ENCODE measurements at regions not wholly inside any gene's neighbourhood (a gene's known extent, or its start where the extent isn't known, plus 50 kb on each side); places are given as distances from the start of the nearest gene placed in this dataset.

DNA sequence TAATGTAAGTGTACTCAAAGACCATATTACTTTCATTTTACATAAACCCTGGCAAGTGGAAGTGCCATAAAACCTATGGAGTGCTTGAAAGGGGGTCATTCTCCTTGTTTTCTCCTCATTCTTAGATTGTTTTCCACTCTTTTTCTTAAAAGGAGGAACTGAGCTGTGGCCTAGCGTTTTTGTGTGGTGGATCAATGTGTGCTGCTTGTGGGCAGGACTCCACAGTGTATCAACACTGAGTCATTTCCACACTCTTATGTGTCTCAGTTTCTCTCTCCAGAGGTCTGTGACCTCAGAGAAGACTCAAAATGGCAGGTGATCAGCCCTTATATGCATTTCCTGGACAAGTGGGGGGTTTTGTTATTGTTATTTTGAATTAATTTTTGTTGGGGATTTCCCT, 516.1 kb upstream of the CDH10 start:
- no peaks in the 10 kb centered on the region for H3K9me3 ChIP-seq (ENCODE audit: control insufficient read depth, low read length)
- no peaks in the 10 kb centered on the region for H3K36me3 ChIP-seq (ENCODE audit: control insufficient read depth, insufficient read depth, low read length)
- no peak overlapping the region for H3K27ac ChIP-seq (ENCODE audit: insufficient read depth, low read depth, low read length, poor library complexity, severe bottlenecking)
- H3K27me3 ChIP-seq (ENCODE audit: control insufficient read depth, insufficient read depth, low read length, poor library complexity, severe bottlenecking) = no peaks in the 10 kb centered on the region
- no peaks in the 10 kb centered on the region for H3K4me1 ChIP-seq (ENCODE audit: control insufficient read depth, insufficient read depth, low read length)
- WGBS, 2 experiments = 100% methylated on average over 1 of the region's 1 CpG; no CpG with 5 or more reads in 1 of the 2 experiments
- H3K4me3 ChIP-seq (ENCODE audit: insufficient read depth, low read depth, low read length) = no peak overlapping the region

DNA sequence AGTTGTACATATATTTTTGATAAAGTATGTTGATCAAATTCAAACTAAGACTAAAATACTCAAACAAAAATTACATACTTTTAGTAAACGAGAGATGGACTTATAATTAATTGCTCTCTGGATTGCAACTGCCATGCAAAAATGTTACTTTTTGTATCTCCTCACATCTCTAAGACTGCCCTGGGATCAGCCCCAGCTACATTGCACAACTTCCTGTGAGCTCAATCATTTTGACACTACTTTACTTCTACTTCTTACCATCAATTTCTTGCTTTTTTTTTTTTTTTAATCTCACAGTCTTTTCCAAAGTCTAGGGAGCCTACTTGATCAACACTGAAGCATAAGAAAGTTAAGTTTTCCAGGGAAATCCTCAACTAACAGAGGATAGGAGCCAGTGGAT, 506.0 kb upstream of the CDH10 start:
- Histone ChIP-seq H3K27me3 (ENCODE audit: control insufficient read depth, insufficient read depth, low read length, poor library complexity, severe bottlenecking) (no peaks in the 10 kb centered on the region), H3K27ac (ENCODE audit: insufficient read depth, low read depth, low read length, poor library complexity, severe bottlenecking) (no peak overlapping the region), H3K4me3 (ENCODE audit: insufficient read depth, low read depth, low read length) (no peak overlapping the region), H3K36me3 (ENCODE audit: control insufficient read depth, insufficient read depth, low read length) (no peaks in the 10 kb centered on the region), H3K9me3 (ENCODE audit: control insufficient read depth, low read length) (no peaks in the 10 kb centered on the region), H3K4me1 (ENCODE audit: control insufficient read depth, insufficient read depth, low read length) (no peaks in the 10 kb centered on the region)
- WGBS, 2 experiments = 88 to 100% methylated on average over 1 of the region's 1 CpG

DNA sequence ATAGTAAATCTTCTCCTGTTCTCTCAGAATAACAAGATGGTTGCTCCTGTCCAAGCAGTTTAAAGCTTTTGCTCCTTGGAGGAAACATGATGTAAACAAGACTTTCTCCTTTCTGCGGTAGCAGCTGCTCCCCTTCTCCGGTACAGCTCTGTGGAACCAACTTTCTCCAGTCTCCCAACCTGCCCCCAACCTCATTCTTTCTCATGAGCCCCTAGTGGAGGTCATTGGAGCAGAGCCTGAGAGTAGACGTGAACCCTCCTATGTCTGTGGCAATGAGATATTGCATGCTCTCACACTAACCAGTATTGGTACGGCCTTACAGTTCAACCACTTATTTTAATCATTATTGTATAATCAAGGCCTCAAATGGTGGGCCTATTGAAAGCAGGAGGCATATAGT, 483.8 kb upstream of the CDH10 start:
- no peak overlapping the region for H3K4me3 ChIP-seq (ENCODE audit: insufficient read depth, low read depth, low read length)
- no peaks in the 10 kb centered on the region for H3K9me3 ChIP-seq (ENCODE audit: control insufficient read depth, low read length)
- WGBS, 2 experiments = 84 to 91% methylated on average over 3 to 4 of the region's 4 CpGs

DNA sequence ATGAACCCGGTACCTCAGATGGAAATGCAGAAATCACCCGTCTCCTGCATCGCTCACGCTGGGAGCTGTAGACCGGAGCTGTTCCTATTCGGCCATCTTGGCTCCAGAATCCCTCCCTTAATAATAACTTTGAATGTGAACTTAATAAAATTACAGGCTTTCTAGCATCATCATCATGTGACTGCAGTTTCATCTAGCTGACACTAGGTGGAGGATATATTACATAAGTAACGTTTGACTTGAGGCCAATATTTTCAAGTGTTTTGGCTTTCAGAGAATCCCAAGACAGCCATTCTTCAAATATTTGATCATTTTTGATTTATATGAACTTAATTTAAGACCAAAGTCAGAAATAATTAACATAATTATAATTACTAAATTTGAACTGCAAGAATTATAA, 474.9 kb upstream of the CDH10 start:
- H3K27me3 ChIP-seq (ENCODE audit: control insufficient read depth, insufficient read depth, low read length, poor library complexity, severe bottlenecking) = no peaks in the 10 kb centered on the region
- H3K27ac ChIP-seq (ENCODE audit: insufficient read depth, low read depth, low read length, poor library complexity, severe bottlenecking) = no peak overlapping the region
- no peaks in the 10 kb centered on the region for H3K36me3 ChIP-seq (ENCODE audit: control insufficient read depth, insufficient read depth, low read length)
- H3K4me3 ChIP-seq (ENCODE audit: insufficient read depth, low read depth, low read length) = no peak overlapping the region
- no peaks in the 10 kb centered on the region for H3K9me3 ChIP-seq (ENCODE audit: control insufficient read depth, low read length)
- 90 to 94% methylated on average over 7 of the region's 7 CpGs for WGBS, 2 experiments
- no peaks in the 10 kb centered on the region for H3K4me1 ChIP-seq (ENCODE audit: control insufficient read depth, insufficient read depth, low read length)

More for the DNA sequence above, 483.8 kb upstream of the CDH10 start:
- no peaks in the 10 kb centered on the region for H3K4me1 ChIP-seq (ENCODE audit: control insufficient read depth, insufficient read depth, low read length)
- H3K27ac ChIP-seq (ENCODE audit: insufficient read depth, low read depth, low read length, poor library complexity, severe bottlenecking) = no peak overlapping the region
- H3K27me3 ChIP-seq (ENCODE audit: control insufficient read depth, insufficient read depth, low read length, poor library complexity, severe bottlenecking) = no peaks in the 10 kb centered on the region
- H3K36me3 ChIP-seq (ENCODE audit: control insufficient read depth, insufficient read depth, low read length) = no peaks in the 10 kb centered on the region

DNA sequence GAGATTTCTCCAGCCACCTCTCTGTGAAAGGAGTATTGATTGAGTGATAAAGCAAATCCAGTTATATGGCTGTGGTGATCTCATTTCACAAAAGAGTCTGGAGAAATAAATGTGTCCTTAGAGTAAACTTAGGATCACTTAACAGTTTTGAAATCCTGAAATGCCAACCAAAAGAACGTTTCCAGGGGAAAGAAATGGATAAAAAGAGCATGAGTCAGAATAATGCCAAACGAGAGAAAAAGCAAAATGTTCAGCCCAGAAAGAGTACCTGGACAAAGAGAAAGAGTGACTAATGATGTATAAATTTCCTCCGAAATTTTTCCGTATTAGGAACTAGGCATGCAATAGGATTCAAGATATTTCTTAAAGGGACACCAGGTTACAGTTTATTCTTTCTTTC, 463.1 kb upstream of the CDH10 start:
- Histone ChIP-seq H3K4me1 (ENCODE audit: control insufficient read depth, insufficient read depth, low read length) (no peaks in the 10 kb centered on the region), H3K27ac (ENCODE audit: insufficient read depth, low read depth, low read length, poor library complexity, severe bottlenecking) (no peak overlapping the region), H3K9me3 (ENCODE audit: control insufficient read depth, low read length) (no peaks in the 10 kb centered on the region), H3K36me3 (ENCODE audit: control insufficient read depth, insufficient read depth, low read length) (no peaks in the 10 kb centered on the region), H3K27me3 (ENCODE audit: control insufficient read depth, insufficient read depth, low read length, poor library complexity, severe bottlenecking) (no peaks in the 10 kb centered on the region), H3K4me3 (ENCODE audit: insufficient read depth, low read depth, low read length) (no peak overlapping the region)
- WGBS, 2 experiments = 85 to 96% methylated on average over 4 of the region's 4 CpGs

DNA sequence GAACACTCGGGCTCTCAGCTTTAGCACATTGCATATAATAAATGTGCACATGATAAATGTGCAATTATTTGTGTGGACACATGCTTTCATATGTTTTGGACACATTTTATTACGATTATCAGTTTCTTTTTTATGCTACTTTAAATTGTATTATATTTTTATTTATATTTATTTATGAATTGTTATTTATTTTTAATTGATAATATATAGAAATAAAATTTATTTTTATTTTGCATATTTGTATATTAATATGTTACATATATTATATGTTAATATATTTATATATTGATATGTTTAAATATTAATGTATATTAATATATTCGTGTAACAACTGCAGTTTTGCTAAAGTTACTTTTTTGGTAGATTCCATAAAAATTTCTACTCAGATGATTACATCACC, 454.8 kb upstream of the CDH10 start:
- Histone ChIP-seq H3K27me3 (ENCODE audit: control insufficient read depth, insufficient read depth, low read length, poor library complexity, severe bottlenecking) (no peaks in the 10 kb centered on the region), H3K4me3 (ENCODE audit: insufficient read depth, low read depth, low read length) (no peak overlapping the region), H3K9me3 (ENCODE audit: control insufficient read depth, low read length) (no peaks in the 10 kb centered on the region), H3K4me1 (ENCODE audit: control insufficient read depth, insufficient read depth, low read length) (no peaks in the 10 kb centered on the region), H3K27ac (ENCODE audit: insufficient read depth, low read depth, low read length, poor library complexity, severe bottlenecking) (no peak overlapping the region), H3K36me3 (ENCODE audit: control insufficient read depth, insufficient read depth, low read length) (no peaks in the 10 kb centered on the region)
- 100% methylated on average over 1 of the region's 3 CpGs; no CpG with 5 or more reads in 1 of the 2 experiments for WGBS, 2 experiments

DNA sequence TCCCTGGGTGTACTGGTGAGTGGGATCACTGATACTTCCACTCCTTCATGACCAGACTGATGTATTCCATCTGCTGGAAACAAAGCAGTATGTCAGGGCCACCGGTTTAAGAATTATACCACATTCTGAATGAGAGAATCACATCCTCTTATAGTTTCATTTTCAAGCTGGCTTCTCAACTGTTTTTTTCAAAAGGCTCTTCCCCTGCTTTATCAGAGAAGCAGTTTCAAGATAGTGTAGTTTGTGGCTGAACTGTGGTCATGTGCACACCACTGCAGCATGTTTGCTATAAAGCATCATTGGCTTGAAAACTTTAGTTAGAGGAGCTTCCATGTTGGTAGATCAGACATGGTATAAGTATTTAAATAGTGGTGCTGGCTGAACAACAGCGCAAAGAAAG, 450.5 kb upstream of the CDH10 start:
- 98 to 100% methylated on average over 2 of the region's 2 CpGs for WGBS, 2 experiments
- no peak overlapping the region for H3K27ac ChIP-seq (ENCODE audit: insufficient read depth, low read depth, low read length, poor library complexity, severe bottlenecking)
- no peak overlapping the region for H3K4me3 ChIP-seq (ENCODE audit: insufficient read depth, low read depth, low read length)
- H3K36me3 ChIP-seq (ENCODE audit: control insufficient read depth, insufficient read depth, low read length) = no peaks in the 10 kb centered on the region
- H3K4me1 ChIP-seq (ENCODE audit: control insufficient read depth, insufficient read depth, low read length) = no peaks in the 10 kb centered on the region
- no peaks in the 10 kb centered on the region for H3K9me3 ChIP-seq (ENCODE audit: control insufficient read depth, low read length)
- H3K27me3 ChIP-seq (ENCODE audit: control insufficient read depth, insufficient read depth, low read length, poor library complexity, severe bottlenecking) = no peaks in the 10 kb centered on the region

DNA sequence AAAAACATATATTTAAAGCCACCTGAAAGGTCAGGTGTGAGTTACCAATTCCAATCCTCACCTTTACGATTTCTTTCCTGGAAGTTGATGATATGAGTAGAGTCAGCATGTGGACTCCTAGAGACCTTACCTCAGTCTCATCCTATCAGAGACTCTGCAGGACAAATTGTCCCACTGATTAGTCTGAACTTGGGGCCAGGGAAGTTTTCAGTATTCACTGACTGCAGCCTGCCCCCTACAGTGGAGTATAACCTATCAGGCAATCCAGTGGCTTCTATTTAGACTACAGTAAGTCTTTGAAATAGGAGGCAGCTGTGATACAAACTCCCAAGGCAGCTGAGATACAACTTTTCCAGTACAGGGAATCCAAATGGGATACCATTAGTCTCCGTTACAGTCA, 449.4 kb upstream of the CDH10 start:
- 99 to 100% methylated on average over 1 to 2 of the region's 2 CpGs for WGBS, 2 experiments
- Histone ChIP-seq H3K4me3 (ENCODE audit: insufficient read depth, low read depth, low read length) (no peak overlapping the region), H3K27me3 (ENCODE audit: control insufficient read depth, insufficient read depth, low read length, poor library complexity, severe bottlenecking) (no peaks in the 10 kb centered on the region), H3K4me1 (ENCODE audit: control insufficient read depth, insufficient read depth, low read length) (no peaks in the 10 kb centered on the region), H3K9me3 (ENCODE audit: control insufficient read depth, low read length) (no peaks in the 10 kb centered on the region), H3K36me3 (ENCODE audit: control insufficient read depth, insufficient read depth, low read length) (no peaks in the 10 kb centered on the region), H3K27ac (ENCODE audit: insufficient read depth, low read depth, low read length, poor library complexity, severe bottlenecking) (no peak overlapping the region)

DNA sequence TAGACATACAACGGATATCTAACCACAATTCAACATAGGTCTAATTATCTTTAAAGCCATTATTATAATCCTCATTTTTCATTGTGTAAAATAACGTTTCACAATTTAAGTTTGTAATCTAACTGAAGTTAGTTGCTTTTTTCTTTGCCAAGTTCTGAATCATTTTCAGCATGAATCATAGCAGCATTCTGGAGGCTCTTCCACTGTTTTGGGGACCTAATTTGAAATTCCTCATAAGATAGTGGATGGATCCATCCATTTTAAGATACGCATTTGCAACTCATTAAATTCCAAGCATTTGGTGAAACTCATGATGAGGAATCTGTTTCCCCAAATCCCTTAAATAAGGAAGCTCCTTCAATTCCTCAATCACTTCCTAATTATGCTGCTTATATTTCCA, 447.1 kb upstream of the CDH10 start:
- Histone ChIP-seq H3K4me1 (ENCODE audit: control insufficient read depth, insufficient read depth, low read length) (no peaks in the 10 kb centered on the region), H3K4me3 (ENCODE audit: insufficient read depth, low read depth, low read length) (no peak overlapping the region), H3K27ac (ENCODE audit: insufficient read depth, low read depth, low read length, poor library complexity, severe bottlenecking) (no peak overlapping the region), H3K9me3 (ENCODE audit: control insufficient read depth, low read length) (no peaks in the 10 kb centered on the region), H3K36me3 (ENCODE audit: control insufficient read depth, insufficient read depth, low read length) (no peaks in the 10 kb centered on the region), H3K27me3 (ENCODE audit: control insufficient read depth, insufficient read depth, low read length, poor library complexity, severe bottlenecking) (no peaks in the 10 kb centered on the region)
- WGBS, 2 experiments = 92% methylated on average over 3 of the region's 3 CpGs

DNA sequence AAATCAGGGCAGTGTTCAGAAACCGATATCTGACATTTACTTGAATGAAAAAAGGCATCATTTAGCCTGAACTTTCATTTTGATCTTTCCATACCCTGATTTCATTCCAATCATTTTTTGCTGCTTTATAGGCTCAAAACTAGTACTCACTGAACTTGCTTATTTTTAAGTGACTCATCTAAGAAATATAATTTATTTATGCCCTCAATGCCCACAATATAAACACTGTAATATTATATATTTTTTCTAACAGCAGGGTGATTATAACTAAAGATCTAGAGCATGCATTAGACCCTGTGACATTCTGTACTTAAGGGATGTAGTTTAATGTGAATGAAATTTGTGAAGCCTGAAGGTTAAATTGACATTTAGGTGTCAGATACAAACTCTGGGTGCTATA, 446.1 kb upstream of the CDH10 start:
- 99 to 100% methylated on average over 1 of the region's 1 CpG for WGBS, 2 experiments
- no peaks in the 10 kb centered on the region for H3K9me3 ChIP-seq (ENCODE audit: control insufficient read depth, low read length)
- H3K27me3 ChIP-seq (ENCODE audit: control insufficient read depth, insufficient read depth, low read length, poor library complexity, severe bottlenecking) = no peaks in the 10 kb centered on the region
- no peak overlapping the region for H3K4me3 ChIP-seq (ENCODE audit: insufficient read depth, low read depth, low read length)
- H3K36me3 ChIP-seq (ENCODE audit: control insufficient read depth, insufficient read depth, low read length) = no peaks in the 10 kb centered on the region
- H3K4me1 ChIP-seq (ENCODE audit: control insufficient read depth, insufficient read depth, low read length) = no peaks in the 10 kb centered on the region
- no peak overlapping the region for H3K27ac ChIP-seq (ENCODE audit: insufficient read depth, low read depth, low read length, poor library complexity, severe bottlenecking)

DNA sequence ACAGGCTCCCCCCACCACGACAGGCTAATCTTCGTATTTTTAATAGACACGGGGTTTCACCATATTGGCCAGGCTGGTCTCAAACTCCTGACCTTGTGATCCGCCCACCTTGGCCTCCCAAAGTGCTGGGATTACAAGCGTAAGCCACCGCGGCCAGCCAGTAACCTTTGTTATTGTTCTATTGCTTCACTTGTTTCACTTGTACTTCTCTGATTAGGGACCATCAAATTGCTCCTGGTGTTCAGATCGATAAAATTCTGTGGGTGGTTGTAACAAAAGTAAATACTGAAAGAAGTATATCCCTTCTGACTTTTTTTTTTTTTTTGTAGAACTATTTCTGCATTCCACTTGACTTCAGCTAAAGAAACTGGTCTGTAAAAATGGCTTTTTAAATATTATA, 445.5 kb upstream of the CDH10 start:
- 93 to 97% methylated on average over 8 of the region's 8 CpGs for WGBS, 2 experiments
- no peaks in the 10 kb centered on the region for H3K36me3 ChIP-seq (ENCODE audit: control insufficient read depth, insufficient read depth, low read length)
- no peaks in the 10 kb centered on the region for H3K27me3 ChIP-seq (ENCODE audit: control insufficient read depth, insufficient read depth, low read length, poor library complexity, severe bottlenecking)
- no peaks in the 10 kb centered on the region for H3K9me3 ChIP-seq (ENCODE audit: control insufficient read depth, low read length)
- H3K27ac ChIP-seq (ENCODE audit: insufficient read depth, low read depth, low read length, poor library complexity, severe bottlenecking) = no peak overlapping the region
- H3K4me1 ChIP-seq (ENCODE audit: control insufficient read depth, insufficient read depth, low read length) = no peaks in the 10 kb centered on the region
- no peak overlapping the region for H3K4me3 ChIP-seq (ENCODE audit: insufficient read depth, low read depth, low read length)

Measured in ectodermal cell (in vitro differentiated cells).